CD4-positive, alpha-beta T cell treated with Interleukin-4 for 4 hours (primary cell): ENCODE measurements at regions not wholly inside any gene's neighbourhood (a gene's known extent, or its start where the extent isn't known, plus 50 kb on each side); places are given as distances from the start of the nearest gene placed in this dataset.

ENCODE experiments used
- DNase-seq: peaks from one replicate; pipeline ENCODE4 v3.0.0-alpha.2; 2020

DNA sequence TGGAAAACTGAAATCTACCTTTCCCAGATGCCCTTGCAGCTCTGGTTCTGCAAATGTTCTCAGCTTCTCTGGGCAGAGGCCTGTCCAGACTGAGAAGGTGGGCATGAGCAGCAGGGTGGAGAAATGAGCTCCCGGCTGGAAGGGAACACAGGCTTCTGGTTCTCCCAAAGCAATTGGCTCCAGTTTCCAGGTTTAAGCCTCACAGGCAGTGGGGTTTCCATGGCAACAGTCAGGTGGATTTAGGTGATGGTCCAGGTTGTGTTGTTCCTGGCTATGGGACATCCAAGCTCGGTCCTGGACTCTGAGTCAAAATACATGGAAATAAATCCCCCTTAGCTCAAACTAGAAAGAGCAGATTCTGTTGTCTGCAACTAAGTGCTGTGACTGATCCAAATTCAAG lies 94.6 kb upstream of the IQSEC1 start:
- DNase-seq: no peak

DNA sequence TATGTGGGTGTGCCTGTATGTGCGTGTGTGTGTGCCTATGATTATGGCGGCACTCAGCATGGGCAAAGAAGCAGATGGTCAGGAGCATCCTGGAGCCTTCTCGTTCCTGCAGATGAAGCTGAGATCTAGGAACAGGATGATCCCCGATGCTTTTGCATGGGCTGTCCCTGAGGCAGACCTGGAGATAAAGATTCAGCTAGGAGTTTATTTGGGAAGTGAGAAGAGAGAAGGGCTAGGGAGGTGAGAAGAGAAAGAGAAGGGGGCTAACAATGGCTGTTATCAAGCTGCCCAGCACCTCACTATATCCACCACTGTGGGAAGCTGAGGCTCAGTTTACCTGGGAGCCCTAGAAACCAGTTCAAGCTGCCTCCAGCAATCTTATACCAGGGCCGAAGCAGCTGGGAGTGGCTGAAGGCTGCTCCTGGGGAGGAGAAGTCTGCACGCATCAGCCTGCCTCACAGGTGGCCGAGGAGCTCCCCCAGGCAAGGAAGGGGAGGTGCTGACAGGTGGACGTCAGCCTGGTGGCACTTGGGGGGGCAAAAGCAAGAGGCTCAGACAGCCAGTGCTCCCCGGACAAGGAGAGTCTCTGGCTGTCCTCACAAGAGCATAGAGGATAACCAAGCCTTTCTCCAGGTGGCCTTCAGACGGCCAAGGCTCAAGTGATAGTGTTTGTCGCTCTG lies 94.0 kb upstream of the IQSEC1 start:
- DNase-seq: no peak

DNA sequence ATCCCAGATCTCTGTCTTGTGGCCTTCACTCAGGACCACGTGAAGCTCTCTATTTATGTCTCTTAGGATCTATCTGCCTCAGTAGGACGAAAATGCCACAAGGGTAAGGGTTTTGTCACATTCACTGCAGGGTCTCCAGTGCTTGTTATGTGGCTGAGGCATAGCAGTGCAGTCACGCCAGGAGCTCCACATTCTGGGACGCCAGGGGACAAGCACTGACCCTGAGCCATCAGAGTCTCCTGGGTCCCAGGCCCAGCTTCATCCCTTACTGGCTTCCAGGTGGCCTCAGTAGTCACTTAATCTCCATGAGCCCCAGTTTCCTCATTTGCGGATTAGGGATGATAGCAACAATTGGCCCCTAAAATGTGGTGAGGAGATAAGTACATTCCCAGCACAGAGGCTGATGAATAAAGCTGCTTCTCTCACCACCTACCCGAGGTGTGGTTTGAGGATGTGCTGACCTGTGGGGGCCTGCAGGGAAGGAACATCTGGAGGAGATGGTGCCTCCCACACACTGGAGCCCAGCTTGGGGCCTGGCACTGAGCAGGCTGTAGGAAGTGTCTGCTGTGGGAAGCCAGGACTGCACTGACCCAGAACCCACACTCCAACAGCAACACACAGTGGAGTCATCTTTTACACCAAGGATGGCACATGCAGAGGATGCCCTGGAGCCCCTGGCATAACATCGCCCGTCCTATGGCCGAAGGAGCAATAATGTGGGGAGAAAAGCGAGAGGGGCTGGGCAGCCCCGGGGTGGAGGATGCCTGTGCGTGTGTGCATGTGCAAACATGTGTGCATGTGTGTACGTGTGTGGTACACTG lies 93.2 kb upstream of the IQSEC1 start:
- DNase-seq: no peak

DNA sequence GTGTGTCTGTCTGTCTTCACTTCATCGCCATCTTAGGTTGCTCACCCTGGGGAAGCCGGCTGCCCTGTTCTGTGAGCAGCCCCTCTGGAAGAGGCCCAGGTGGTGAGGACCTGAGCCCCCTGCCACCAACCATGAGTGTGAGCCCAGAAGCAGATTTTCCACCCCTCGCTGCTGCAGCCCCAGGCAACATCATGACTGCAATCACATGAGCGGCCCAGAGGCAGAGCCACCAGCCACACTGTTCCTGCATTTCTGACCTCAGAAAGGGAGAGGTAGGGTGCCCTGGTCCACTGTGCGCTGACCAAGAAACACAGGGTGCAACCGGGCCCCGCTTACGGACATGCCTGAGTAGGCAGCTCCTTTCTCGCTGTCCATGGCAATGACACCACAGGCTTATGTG lies 92.3 kb upstream of the IQSEC1 start:
- no peak for DNase-seq

DNA sequence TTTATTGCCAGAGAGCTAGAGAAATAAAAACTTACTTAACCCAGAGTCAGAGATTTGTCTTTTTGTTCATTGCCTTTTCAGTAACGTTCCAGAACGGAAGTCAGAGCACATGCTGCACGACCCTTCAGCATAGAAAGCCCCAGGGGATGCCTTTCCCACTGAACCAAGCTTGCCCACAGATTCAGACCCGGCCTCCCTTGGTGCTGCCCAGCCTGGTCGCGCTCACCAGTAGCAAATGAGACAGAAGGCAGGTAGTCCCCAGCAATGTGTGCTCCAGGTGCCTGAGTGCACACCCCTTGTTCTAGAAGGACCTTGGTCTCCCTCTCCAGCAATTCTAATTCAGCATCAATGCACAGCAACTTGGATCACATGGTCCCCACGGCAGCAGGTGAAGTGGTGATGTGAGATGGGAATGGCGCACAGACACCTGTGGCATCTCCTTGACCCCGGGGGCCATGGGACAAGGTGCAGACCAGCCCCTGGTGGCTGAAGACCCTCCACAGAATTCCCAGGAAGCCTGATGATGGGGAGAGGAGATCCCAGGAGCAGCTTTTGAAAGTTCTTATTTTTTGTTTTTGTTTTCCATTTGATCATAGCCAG lies 91.8 kb upstream of the IQSEC1 start:
- no peak for DNase-seq

DNA sequence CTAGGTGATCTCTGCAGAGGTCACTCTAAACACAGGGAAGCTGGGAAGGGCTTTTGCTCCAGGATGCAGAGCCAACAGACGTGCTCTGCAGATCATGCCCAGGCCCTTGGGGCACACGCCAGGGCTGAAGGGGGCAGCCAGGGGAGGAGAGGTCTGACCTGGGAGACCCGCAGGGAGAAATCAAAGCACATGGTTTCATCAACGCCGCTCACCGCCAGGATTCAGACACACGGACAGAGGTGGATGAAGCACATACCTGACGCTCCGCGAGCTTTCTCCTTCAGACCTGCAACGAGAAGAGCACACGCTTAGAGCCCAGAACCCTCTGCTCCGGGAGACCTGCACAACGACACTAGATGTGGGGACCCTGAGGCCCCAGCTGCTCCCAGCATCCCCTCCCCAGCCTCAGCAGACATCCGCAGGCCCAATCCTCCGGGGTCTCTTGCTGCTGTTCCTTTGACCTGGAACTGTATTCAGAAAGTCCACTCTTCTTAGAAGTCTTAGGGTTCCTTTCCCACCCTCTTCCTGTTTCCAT lies 90.7 kb upstream of the IQSEC1 start:
- no peak for DNase-seq

DNA sequence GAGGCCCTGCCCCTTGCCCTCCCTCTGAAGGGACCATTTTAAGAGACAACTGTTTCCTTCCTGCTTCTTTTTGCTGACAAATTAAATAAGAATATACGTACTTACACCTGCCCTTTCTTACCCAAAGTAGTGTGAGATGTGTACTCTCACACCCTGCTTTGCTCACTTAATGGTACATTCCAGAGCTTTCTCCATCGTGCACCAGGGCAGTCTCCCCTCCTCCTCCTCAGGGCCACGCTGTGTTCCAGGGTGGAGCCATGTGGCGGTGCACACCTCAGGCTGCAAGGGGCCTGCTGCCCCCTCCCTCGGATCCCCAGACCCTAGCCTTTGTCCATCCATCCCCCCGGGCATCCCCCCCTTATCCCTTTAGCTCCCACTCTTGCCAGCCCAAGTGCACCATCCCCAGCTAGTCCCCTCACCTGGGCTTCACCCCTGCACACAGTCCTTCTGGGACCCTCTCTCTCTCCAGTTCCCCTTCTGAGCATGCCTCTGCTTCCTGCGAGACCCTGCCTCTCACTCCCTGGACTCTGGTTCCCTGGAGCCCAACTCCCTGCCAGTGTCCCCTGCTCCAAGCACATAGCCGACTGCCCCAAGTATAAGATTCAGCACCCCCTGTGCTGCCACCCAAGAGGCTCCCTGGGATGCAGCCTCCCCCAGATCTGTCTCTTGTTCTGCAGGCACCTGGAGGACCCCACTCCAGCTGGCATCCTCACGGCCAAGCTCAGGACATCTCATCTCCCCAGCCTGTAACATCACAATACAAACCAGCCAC lies 89.5 kb upstream of the IQSEC1 start:
- no peak for DNase-seq

DNA sequence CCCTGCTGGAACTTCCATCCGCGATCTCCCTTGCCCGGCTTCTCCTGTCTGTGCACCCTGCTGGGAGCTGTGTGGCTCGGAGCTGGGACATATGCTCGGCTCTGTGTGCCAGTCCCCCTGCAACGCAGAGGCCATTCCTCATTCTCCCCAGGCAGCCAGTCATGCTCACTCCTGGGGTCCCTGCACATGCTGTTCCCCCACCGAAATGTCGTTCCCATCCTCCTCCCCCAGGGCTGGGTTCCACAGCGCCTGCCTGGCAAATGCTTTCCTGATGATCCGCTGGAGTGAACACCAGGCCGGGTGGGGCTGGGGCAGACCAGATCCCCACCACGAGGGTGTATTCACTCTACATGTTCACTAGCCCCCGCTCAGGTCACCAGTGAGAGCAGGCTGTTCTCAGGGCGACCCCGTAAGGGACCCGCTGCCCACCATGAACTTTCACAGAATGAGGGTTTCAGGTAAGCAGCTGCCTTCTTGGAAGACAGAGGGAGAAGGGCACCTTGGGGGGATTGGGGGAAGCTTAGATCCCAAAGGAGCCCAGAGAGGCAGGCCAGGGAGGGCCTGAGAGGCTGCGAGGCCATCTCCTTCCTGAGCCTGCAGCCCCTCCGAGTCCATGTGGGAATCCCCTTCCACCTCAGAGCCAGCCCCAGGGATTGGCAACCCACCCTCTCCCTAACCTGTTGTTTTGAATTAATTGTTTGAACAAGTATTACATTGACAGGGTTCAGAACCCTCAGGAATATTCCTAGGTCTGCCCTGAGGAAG lies 88.7 kb upstream of the IQSEC1 start:
- no peak for DNase-seq

DNA sequence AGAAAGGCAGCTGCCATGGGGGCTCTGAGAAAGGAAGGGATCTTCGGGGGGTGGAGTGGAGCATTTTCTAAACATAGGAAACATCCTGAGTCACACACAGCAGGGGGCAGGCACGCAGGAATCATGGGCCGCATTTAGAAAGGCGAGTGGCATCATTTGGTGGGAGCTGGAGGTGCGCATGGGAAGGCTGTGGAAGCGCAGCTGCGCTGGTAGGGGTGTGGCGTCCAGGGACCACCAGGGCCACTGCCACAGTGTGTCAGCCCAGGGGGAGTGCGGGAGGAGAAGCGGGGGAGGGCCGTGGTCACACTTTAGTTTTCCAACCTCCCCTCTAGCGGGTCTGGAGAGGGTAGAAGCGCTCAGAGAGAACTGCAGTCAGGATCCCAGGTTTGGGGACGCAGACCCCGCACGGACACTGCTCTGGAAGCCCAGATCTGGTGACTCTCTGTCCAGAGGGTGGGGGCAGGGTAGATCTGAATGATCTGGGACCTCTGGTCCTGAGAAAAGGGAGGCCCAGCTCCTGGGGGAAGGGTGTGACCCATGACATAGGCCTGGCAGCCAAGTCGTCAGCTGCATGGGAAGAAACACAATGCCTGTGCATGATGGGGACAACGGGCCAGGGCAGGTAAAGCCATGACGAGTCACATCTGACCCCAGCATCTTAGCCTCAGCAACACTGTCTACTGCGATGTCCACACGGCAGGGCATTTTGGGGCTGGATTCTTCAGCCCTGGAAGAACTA lies 88.0 kb upstream of the IQSEC1 start:
- no peak for DNase-seq

DNA sequence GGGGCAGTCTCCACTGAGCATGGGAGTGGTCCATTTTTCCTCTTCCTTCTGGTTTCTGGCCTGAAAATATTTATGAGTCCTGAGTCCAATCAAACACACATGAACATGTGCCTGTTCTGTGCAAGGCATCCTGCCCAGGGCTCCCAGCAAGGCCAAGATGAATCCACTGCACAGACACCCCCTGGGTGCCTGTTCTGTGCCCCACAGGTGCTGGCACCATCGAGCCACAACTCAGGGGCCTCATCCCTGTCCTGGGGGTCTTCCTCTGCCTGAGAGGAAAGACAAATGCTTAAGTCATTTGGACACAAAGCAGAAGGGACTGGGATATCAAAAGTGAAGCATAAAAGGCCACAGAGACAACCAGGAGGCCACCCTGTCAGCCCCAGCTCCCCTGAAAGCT lies 87.4 kb upstream of the IQSEC1 start:
- no peak for DNase-seq

DNA sequence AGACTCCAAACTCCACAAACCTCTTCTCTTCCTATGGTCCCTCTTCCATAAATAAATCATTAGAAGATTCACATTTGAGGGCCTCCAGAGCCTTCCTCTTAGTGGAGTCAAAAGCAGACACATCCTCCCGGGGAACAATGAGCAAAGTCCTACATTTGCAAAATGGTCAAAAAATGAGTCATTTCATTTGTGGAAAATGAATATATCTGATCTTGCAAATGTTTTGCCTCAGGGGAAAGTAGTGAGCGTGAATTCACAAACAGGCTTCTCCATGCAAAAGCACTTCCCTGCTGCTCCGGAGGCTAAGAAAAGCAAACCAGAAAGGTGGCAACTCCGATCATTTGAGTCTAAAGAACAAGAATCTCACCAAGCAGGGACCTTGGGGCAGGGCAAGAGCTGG lies 86.7 kb upstream of the IQSEC1 start:
- DNase-seq: no peak

DNA sequence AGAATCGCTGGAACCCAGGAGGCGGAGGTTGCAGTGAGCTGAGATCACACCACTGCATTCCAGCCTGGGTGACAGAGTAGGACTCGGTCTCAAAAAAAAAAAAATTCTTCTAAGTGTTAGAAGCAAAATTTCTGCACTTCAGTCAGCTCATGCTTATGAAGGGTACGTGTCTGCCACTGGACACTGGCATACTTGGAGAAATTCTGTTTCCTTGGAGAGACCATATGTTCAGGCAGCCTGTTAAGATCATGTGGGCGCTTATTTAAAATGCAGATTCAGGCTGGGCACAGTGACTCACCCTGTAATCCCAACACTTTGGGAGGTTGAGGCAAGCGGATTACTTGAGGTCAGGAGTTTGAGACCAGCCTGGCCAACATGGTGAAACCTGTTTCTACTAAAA lies 85.6 kb upstream of the IQSEC1 start:
- DNase-seq: no peak

DNA sequence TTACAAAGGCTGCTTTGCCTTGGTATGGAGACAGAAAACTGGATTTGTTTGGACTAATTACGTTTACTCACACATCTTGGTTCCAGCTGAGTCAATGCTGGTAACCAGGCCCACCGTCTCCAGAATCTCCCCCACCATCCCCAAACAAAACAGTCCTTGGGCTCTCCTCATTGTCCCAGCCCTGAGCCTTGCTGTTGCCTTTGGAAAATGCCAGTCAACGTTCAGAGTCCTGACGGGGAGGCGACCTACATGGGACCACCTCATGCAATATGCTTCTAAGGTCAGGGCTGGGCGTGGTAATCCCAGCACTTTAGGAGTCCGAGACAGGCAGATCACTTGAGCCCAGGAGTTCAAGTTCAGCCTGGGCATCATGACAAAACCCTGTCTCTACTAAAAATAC lies 85.2 kb upstream of the IQSEC1 start:
- no peak for DNase-seq

DNA sequence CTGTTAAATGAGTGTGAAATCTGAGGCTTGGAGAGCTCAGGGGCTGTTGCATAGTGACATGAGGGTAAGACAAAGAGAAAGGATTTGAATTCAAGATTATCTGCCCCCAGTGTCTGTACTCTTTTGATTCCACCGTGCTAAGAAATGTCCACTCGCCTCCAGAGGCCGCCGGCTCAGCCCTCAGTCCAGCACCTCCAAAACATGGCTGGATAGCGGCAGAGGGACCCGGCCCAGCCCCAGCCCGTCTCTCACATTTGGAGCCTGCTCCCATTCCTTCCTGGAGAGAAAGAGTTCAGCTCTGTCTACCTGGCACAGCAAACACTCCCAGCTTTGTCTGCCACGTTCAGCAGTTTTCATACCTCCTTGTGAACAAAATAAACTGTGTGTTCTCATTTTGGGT lies 84.8 kb upstream of the IQSEC1 start:
- no peak for DNase-seq

DNA sequence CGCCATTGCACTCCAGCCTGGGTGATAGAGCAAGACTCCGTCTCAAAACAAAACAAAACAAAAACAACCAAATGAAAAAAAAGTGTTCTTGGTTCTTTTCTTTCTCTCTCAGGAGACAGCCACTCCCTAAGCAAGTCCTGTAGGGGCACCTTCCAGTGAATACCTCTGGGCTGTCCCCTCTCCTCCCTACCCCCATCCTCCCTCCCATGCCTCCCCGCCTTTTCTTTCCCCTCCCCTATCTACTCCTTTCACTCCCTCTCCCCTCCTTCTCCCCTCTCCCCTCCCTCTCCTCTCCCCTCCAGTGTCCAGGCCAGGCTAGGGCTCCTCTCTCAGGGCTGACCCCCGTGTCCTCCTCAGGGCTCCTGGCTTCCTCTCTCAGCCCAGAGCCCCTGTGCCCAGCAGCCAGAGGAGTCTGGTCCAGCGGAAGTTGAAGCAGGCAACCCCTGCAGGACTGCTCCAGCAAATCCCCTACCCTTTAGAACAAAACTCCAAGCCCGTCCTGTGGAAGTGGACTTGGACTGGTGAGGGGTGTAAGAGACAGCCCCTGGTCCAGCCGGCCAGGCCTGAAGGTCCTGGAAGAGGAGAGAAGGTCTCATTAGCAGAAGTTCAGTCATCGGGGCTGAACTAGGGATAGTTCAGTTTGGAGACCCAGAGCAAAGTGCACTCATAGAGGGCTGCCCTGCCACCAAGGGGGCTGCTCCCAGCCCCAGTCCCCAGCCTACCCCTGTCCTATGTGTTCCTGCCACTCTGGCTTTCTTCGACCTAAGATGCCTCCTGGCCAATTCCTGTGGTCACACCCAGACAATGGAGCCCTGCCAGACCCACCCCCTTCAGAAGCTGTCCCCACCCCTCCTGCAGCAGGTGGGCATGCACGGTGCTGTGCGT lies 79.8 kb upstream of the IQSEC1 start:
- no peak for DNase-seq

DNA sequence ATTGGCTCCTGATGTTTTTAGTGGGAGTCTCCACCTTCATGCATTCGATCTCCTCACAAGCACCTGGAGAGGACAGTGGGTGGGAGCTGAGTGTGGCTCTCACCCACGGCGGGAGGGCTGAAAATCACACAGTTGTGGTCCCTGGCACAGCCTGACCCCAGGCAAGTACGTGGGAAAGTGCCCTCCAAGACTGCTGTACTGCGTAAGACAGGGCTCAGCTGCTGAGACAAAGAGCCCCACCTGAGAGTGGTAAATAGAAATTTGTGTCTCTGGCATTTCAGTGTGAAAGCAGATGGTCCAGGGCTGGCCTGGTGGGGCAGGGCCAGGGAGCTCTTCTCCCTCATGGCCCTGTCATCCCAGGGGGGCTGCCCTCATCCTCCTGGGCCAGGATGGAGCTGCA lies 77.4 kb upstream of the IQSEC1 start:
- DNase-seq: no peak

DNA sequence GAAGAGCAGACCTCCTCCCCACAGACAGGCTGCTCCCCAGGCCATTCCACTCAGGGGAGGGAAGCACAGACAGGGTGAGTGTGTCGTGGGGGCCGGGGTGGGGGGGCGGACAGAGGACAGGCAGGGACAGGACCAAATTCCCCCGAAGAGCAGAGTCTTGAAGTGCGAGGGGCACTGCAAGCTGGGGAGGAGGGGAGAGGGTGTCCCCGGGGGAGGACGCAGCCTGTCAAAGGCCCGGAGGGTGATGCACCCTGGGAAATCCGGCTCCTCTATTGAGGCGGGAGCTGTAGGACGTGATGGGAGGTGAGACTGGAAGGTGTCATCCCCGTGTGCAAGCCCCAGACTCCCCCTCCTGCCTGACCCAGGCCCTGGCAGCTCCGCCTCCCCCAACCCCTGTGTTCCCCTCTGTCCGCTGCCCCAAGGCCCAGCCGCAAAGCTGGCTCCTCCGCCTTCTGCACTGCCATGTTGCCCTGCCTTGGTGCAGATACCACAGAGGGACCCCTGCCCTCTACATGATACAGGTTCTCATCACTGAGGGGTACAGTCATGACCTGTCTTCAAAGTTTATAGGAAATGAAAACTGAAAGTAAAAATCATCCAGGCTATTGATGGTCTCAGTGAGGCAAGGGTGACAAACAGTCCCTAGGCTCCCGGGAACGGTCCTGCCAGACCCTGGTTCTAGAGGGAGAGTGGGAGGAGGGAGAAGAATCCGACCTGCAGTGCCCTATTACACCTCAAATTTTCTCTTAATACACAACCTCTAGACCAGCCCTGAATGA lies 76.3 kb upstream of the IQSEC1 start:
- no peak for DNase-seq

DNA sequence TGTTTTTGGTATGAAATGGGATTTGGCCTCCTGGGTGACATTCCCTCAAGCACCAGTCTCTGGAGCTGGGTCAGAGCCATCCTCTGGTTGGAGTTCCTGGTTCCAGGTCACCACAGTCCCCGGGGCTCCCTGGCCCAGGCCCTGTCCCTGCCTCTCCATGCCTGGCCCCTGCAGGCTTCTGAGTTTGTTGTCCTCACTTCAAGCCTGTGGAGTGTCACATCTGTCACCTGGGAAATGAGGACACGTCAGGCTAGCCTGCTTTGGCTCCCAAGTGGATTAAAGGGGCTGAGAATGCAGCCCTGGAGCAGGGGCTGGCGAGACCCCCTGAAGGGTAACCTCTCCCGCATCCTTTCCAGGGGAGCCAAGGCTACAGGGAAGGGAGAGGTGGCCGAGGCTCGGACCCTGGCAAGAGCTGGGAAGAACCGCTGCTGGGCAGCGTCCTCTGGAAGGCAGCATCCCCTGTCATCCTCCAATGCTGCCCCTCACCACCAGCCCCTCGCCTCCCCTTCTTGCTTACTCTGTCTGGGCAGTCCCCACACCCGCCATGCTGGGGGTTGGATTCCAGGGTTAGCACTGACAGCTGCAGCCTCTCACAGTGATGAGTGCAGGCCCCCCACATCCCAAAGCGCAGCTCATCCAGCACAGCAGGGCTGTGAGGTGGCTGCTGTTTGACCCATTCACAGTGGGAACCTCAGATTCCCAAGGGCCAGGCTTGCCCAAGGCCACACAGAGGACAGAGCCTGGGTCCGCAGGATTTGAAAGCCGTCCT lies 75.5 kb upstream of the IQSEC1 start:
- no peak for DNase-seq

DNA sequence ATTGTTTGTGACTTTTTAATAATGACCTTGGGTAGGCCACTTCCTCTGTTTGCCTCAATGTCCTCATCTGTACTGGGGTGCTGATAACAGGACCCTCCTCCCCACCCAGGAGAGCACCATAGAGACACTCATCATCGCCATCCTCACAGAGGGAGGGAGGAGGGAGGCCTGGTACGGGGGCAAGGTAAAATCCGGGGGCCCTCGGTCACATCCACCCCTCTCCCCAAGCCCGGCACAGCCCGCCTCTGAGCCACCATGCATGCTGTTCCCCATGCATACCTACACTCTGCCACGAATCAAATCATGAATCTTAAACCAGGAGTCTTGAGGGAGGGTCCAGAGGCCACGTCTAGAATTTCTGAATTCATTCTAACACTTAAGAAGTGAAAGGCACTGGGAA lies 74.9 kb upstream of the IQSEC1 start:
- DNase-seq: no peak
